ENCODE measurements at regions not wholly inside any gene's neighbourhood (a gene's known extent, or its start where the extent isn't known, plus 50 kb on each side); places are given as distances from the start of the nearest gene placed in this dataset.

GRCh38 chr3:127408022-127408683 lies 120.3 kb upstream of the PRR20G start:
- TF ChIP-seq CTCF (IDR thresholded peaks at IDR 0.05): no peak
- DNase-seq (ENCODE audit: extremely low spot score, unreplicated experiment): peak; percentile 77
- Mint-ChIP-seq H3K36me3 (ENCODE audit: unreplicated experiment) (no peaks in the 10 kb centered on the region), H3K9me3 (ENCODE audit: unreplicated experiment) (no peaks in the 10 kb centered on the region), H3K4me3 (ENCODE audit: unreplicated experiment) (no peak overlapping the region), H3K27me3 (ENCODE audit: unreplicated experiment) (peaks cover 23% of the 10 kb centered on the region), H3K27ac (ENCODE audit: unreplicated experiment) (no peak overlapping the region), H3K4me1 (ENCODE audit: unreplicated experiment) (no peaks in the 10 kb centered on the region)

- H3K4me1 Mint-ChIP-seq (ENCODE audit: unreplicated experiment): no peaks in the 10 kb centered on the region
- H3K9me3 Mint-ChIP-seq (ENCODE audit: unreplicated experiment): no peaks in the 10 kb centered on the region
- TF ChIP-seq CTCF (IDR thresholded peaks at IDR 0.05): no peak
- no peak overlapping the region for H3K27ac Mint-ChIP-seq (ENCODE audit: unreplicated experiment)
- DNase-seq (ENCODE audit: extremely low spot score, unreplicated experiment): peak; percentile 80
- no peaks in the 10 kb centered on the region for H3K36me3 Mint-ChIP-seq (ENCODE audit: unreplicated experiment)
- H3K4me3 Mint-ChIP-seq (ENCODE audit: unreplicated experiment): no peak overlapping the region
- H3K27me3 Mint-ChIP-seq (ENCODE audit: unreplicated experiment): peaks cover 23% of the 10 kb centered on the region
Observed at GRCh38 chr3:127407026-127407939, 119.4 kb upstream of the PRR20G start.

GRCh38 chr3:127406309-127407025 lies 118.6 kb upstream of the PRR20G start:
- Mint-ChIP-seq H3K9me3 (ENCODE audit: unreplicated experiment) (no peaks in the 10 kb centered on the region), H3K27me3 (ENCODE audit: unreplicated experiment) (peaks cover 24% of the 10 kb centered on the region), H3K27ac (ENCODE audit: unreplicated experiment) (no peak overlapping the region), H3K4me1 (ENCODE audit: unreplicated experiment) (no peaks in the 10 kb centered on the region), H3K4me3 (ENCODE audit: unreplicated experiment) (no peak overlapping the region), H3K36me3 (ENCODE audit: unreplicated experiment) (no peaks in the 10 kb centered on the region)
- no peak for TF ChIP-seq CTCF (IDR thresholded peaks at IDR 0.05)
- peak; percentile 66 for DNase-seq (ENCODE audit: extremely low spot score, unreplicated experiment)

GRCh38 chr3:127405791-127406190 lies 117.9 kb upstream of the PRR20G start:
- DNase-seq (ENCODE audit: extremely low spot score, unreplicated experiment): peak; percentile 49
- TF ChIP-seq CTCF (IDR thresholded peaks at IDR 0.05): no peak
- peaks cover 25% of the 10 kb centered on the region for H3K27me3 Mint-ChIP-seq (ENCODE audit: unreplicated experiment)
- no peak overlapping the region for H3K27ac Mint-ChIP-seq (ENCODE audit: unreplicated experiment)
- no peaks in the 10 kb centered on the region for H3K4me1 Mint-ChIP-seq (ENCODE audit: unreplicated experiment)
- no peak overlapping the region for H3K4me3 Mint-ChIP-seq (ENCODE audit: unreplicated experiment)
- H3K36me3 Mint-ChIP-seq (ENCODE audit: unreplicated experiment): no peaks in the 10 kb centered on the region
- no peaks in the 10 kb centered on the region for H3K9me3 Mint-ChIP-seq (ENCODE audit: unreplicated experiment)

Measured in osteocyte (in vitro differentiated cells).